OCI-LY3 (cell line): ENCODE measurements at regions not wholly inside any gene's neighbourhood (a gene's known extent, or its start where the extent isn't known, plus 50 kb on each side); places are given as distances from the start of the nearest gene placed in this dataset.

Experiments
- CTCF ChIP-seq: fragments of 200-600, 300-600 bp; sonication (generic); IDR thresholded peaks from 2 replicates; pipeline ENCODE4 v1.5.1; 2014; ENCODE audit warnings: antibody characterized with exemption, low read length, low read depth
- EZH2phosphoT487 ChIP-seq: fragments of 200-600 bp; shearing (Covaris generic); IDR thresholded peaks from 2 replicates; pipeline ENCODE4 v1.6.1; 2018; ENCODE audit warnings: antibody characterized with exemption, mixed run types, low read depth

GRCh38 chr5:4198461-4198860 lies 602.8 kb downstream of the IRX1 start:
- TF ChIP-seq CTCF = no peak
- no peak for TF ChIP-seq EZH2phosphoT487
